Fibroblast of pulmonary artery (primary cell): ENCODE measurements at regions not wholly inside any gene's neighbourhood (a gene's known extent, or its start where the extent isn't known, plus 50 kb on each side); places are given as distances from the start of the nearest gene placed in this dataset.

Experiments
- DNase-seq: peaks from one replicate; pipeline ENCODE4 v3.0.0-alpha.2; 2010; ENCODE audit warnings: low read depth
- H3K4me3 ChIP-seq: replicated peaks from 2 replicates; pipeline ENCODE4 v1.5.1; 2011; ENCODE audit warnings: low read depth, mild to moderate bottlenecking, control low read depth, low read length, moderate library complexity
- CTCF ChIP-seq: IDR thresholded peaks from 2 replicates; pipeline ENCODE4 v1.5.1; 2011; ENCODE audit warnings: mild to moderate bottlenecking, control low read depth, low read length, inconsistent platforms; ENCODE audit errors: missing control alignments

- TF ChIP-seq CTCF: no peak
- H3K4me3 ChIP-seq: no peak overlapping the region
- no peak for DNase-seq
Observed at GRCh38 chr20:57856658-57857057, 146.8 kb upstream of the PMEPA1 start.

- DNase-seq: no peak
- TF ChIP-seq CTCF: no peak
- H3K4me3 ChIP-seq: no peak overlapping the region
Observed at GRCh38 chr20:57851796-57852195, 142.0 kb upstream of the PMEPA1 start.

GRCh38 chr20:57851025-57851682 lies 141.3 kb upstream of the PMEPA1 start:
- TF ChIP-seq CTCF: no peak
- no peak for DNase-seq
- no peak overlapping the region for H3K4me3 ChIP-seq

DNA sequence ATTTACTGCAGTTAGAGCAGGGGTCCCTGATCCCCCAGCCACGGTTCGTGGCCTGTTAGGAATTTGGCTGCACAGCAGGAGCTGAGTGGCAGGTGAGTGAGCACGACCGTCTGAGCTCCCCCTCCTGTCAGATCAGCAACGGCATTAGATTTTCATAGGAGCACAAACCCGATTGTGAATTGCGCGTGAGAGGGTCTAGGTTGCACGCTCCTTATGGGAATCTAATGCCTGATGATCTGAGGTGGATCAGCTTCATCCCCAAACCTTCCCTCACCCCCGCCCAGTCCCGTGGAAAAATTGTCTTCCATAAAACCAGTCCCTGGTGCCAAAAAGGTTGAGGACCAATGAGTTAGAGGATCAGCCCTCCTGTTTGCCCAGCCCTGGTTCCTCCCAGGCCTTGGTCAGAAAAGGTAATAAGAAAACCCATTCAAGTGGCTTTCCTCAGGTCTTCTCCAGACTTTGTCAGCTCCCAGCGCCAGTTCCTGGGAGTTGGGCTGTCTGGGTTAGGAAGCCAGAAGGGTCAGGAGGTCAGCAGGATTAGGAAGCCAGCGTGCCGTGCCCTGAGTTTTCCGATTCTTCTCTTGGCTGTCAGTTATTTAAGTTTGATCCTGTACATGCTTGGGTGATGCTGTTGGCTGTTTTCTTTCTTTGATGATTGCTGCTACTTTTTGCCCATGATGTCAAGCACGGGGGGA lies 139.9 kb upstream of the PMEPA1 start:
- no peak for DNase-seq
- no peak for TF ChIP-seq CTCF
- no peak overlapping the region for H3K4me3 ChIP-seq

DNA sequence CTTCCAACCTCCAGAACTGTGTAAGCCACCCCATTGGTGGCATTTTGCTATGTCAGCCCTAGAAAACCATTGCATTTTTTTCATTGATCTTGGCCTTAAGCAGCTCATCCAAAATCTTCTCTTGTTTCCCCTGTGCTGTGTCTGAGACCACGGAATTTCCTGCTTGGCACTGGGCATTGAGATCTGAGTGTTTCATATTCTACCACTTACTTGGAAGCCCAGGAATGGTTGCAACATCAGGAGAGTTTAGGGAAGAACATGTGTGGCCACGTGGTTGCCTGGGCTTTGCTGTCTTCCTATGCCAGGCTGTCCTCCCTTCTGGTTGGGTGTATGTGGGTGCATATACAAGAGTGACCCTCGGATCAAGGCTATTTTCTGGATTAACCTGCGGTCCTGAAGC lies 139.3 kb upstream of the PMEPA1 start:
- no peak overlapping the region for H3K4me3 ChIP-seq
- peak; percentile 4 for DNase-seq
- no peak for TF ChIP-seq CTCF

GRCh38 chr20:57848282-57848681 lies 138.5 kb upstream of the PMEPA1 start:
- DNase-seq: no peak
- H3K4me3 ChIP-seq: no peak overlapping the region
- TF ChIP-seq CTCF: no peak

DNA sequence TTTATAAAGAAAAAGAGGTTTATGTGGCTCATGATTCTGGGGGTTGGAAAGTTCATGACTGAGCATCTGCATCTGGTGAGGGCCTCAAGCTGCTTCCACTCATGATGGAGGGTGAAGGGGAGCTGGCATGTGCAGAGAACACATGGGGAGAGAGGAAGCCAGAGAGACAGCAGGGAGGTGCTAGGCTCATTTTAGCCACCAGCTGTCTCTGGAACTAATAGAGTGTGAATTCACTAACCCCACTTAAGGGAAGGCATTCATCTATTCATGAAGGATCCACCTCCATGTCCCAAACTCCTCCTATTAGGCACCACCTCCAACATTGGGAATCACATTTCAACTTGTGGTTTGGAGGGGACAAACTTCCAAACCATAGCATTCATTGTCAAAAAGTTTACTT lies 137.3 kb upstream of the PMEPA1 start:
- no peak for DNase-seq
- no peak for TF ChIP-seq CTCF
- H3K4me3 ChIP-seq: no peak overlapping the region
